Endothelial cell of umbilical vein (primary cell): ENCODE measurements at regions not wholly inside any gene's neighbourhood (a gene's known extent, or its start where the extent isn't known, plus 50 kb on each side); places are given as distances from the start of the nearest gene placed in this dataset.

ENCODE experiments used
- CTCF ChIP-seq, 2 donors: IDR thresholded peaks; 1 replicate in 1 of 2; 2 replicates in 1 of 2; pipeline ENCODE4 v1.5.1; 2011; ENCODE audit warnings: low read length in 2 of 2, mild to moderate bottlenecking in 2 of 2, moderate library complexity in 2 of 2, control low read depth in 1 of 2, inconsistent platforms in 1 of 2, low read depth in 1 of 2; ENCODE audit not compliant: insufficient read depth in 1 of 2; ENCODE audit errors: extremely low read depth in 1 of 2
- EZH2 ChIP-seq: IDR thresholded peaks from 2 replicates; pipeline ENCODE4 v1.6.1; 2012; ENCODE audit warnings: borderline replicate concordance, low read depth, mild to moderate bottlenecking, moderate library complexity, low read length, inconsistent platforms; ENCODE audit not compliant: severe bottlenecking
- FOS ChIP-seq: IDR thresholded peaks from 2 replicates; pipeline ENCODE4 v1.6.1; 2011; ENCODE audit warnings: mild to moderate bottlenecking, low read length, moderate library complexity, borderline replicate concordance; ENCODE audit not compliant: insufficient read depth
- GATA2 ChIP-seq: IDR thresholded peaks from 2 replicates; pipeline ENCODE4 v1.7.0; 2011; ENCODE audit warnings: low read depth, mild to moderate bottlenecking, moderate library complexity, mixed read lengths, low read length; ENCODE audit not compliant: insufficient read length, insufficient read depth
- POLR2A ChIP-seq: IDR thresholded peaks from 2 replicates; pipeline ENCODE4 v1.6.1; 2012; ENCODE audit warnings: low read depth, mild to moderate bottlenecking, control low read depth, low read length

DNA sequence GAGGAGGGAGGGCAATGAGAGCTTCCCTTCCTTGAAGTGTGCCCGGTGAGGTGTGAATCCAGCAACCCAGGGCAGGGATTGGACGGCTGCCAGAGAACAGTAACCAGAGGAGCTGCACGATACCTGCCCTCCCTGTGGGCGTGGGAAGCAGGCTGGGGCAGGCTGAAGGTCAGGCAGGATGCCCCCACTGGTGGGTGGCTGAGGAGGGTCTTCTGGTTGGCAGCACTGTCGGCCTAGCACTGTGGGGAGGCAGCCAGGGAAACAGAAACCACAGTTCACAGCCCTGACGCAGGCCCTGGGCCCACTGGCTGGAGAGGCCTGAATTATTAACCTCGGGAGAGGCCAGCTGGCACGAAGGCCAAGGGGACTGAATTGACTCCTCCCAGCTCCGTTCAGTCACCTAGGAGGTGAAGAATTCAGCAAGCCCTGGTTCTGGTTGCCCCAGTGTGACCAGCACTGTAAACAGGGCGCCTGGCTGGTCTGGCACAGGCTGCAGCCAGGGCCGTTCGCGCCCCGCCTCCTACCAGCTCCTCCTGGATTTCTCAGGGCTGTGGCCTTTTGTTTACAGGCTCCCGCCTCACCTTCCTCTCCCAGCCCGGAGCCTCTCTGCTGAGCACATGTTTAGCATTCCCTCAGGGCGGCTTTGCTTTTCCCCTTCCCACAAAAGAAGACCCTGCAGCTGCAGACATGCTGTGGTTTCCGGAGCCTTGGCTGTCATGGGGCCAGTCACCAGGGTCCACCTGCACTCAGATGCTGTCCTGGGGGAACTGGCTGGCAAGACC lies 97.8 kb downstream of the B3GNT2 start:
- no peak for TF ChIP-seq POLR2A
- no peak for TF ChIP-seq CTCF (IDR thresholded peaks at IDR 0.05; ENCODE audit: extremely low read depth in 1 of 2, insufficient read depth in 1 of 2, low read depth in 1 of 2, low read length in 2 of 2)
- no peak for TF ChIP-seq FOS
- no peak for TF ChIP-seq EZH2
- TF ChIP-seq GATA2, result no peak
